K562 (cell line): ENCODE measurements at regions not wholly inside any gene's neighbourhood (a gene's known extent, or its start where the extent isn't known, plus 50 kb on each side); places are given as distances from the start of the nearest gene placed in this dataset.

ENCODE experiments used
- CEBPB ChIP-seq: fragments of 450-650 bp; IDR thresholded peaks from 2 replicates; pipeline ENCODE4 v1.6.1; 2016; ENCODE audit warnings: missing genetic modification characterization, missing compliant biosample characterization
- CTCF ChIP-seq, 3 experiments: IDR thresholded peaks in 2 of 3; conservative IDR thresholded peaks in 1 of 3; 2 replicates each; pipeline ENCODE4 v1.5.1; 2011 to 2012; ENCODE audit warnings: low read length in 3 of 3, mild to moderate bottlenecking in 3 of 3, control low read depth in 2 of 3, improper control_type of control experiment in 1 of 3, inconsistent platforms in 1 of 3, low read depth in 1 of 3, mixed read lengths in 1 of 3, moderate library complexity in 1 of 3; ENCODE audit not compliant: insufficient read depth in 2 of 3

- TF ChIP-seq CEBPB (tag) (no peak), CTCF (IDR thresholded peaks at IDR 0.05 in 2 of 3, conservative IDR thresholded peaks at IDR 0.05 in 1 of 3; ENCODE audit: insufficient read depth in 2 of 3, low read depth in 1 of 3, low read length in 3 of 3) (no peak)
Observed at GRCh38 chr1:100611086-100611485, 73.1 kb downstream of the GPR88 start.
